Epithelial cell of prostate (primary cell): ENCODE measurements at regions not wholly inside any gene's neighbourhood (a gene's known extent, or its start where the extent isn't known, plus 50 kb on each side); places are given as distances from the start of the nearest gene placed in this dataset.
A peak's percentile ranks its signal among the peaks of the same experiment; 100 is the strongest.
"Not testable (repeated sequence)": the region's sequence is repeated elsewhere in the genome, so short reads cannot be mapped to it uniquely, and the experiment has no call there.

Experiments
- DNase-seq: peaks from one replicate; pipeline ENCODE4 v3.0.0-alpha.2; 2011; ENCODE audit warnings: low read depth, low spot score
- H3K27ac ChIP-seq: fragments of 450-650 bp; 2 replicates; pipeline ENCODE4 v1.5.1; 2017; ENCODE audit warnings: mild to moderate bottlenecking

- H3K27ac ChIP-seq = no peak overlapping the region
- no peak for DNase-seq
Measured at GRCh38 chr4:77220828-77221613, 64.0 kb downstream of the CCNG2 start.

GRCh38 chr4:77225022-77225421 lies 68.0 kb downstream of the CCNG2 start:
- H3K27ac ChIP-seq = no peak overlapping the region
- DNase-seq = no peak

GRCh38 chr4:77226939-77227705 lies 70.1 kb downstream of the CCNG2 start:
- no peak overlapping the region for H3K27ac ChIP-seq
- no peak for DNase-seq

GRCh38 chr4:77229433-77229832 lies 72.4 kb downstream of the CCNG2 start:
- no peak overlapping the region for H3K27ac ChIP-seq
- DNase-seq = peak; percentile 34

GRCh38 chr4:77232653-77233052 lies 75.6 kb downstream of the CCNG2 start:
- DNase-seq = no peak
- H3K27ac ChIP-seq = no peak overlapping the region

GRCh38 chr4:77235289-77235854 lies 78.4 kb downstream of the CCNG2 start:
- no peak overlapping the region for H3K27ac ChIP-seq
- DNase-seq = no peak

GRCh38 chr4:77236806-77237205 lies 79.8 kb downstream of the CCNG2 start:
- DNase-seq = no peak
- no peak overlapping the region for H3K27ac ChIP-seq

GRCh38 chr4:77240469-77241066 lies 83.6 kb downstream of the CCNG2 start:
- DNase-seq = no peak
- H3K27ac ChIP-seq = no peak overlapping the region

GRCh38 chr4:77248805-77249204 lies 91.8 kb downstream of the CCNG2 start:
- no peak for DNase-seq

GRCh38 chr4:77251751-77252150 lies 94.7 kb downstream of the CCNG2 start:
- DNase-seq = no peak
- no peak overlapping the region for H3K27ac ChIP-seq

More at GRCh38 chr4:77248805-77249204, 91.8 kb downstream of the CCNG2 start:
- H3K27ac ChIP-seq = no peak overlapping the region

- DNase-seq = no peak
- no peak overlapping the region for H3K27ac ChIP-seq
Measured at GRCh38 chr4:77263247-77263646, 106.2 kb downstream of the CCNG2 start.

- DNase-seq, H3K27ac ChIP-seq: not testable (repeated sequence)
Measured at GRCh38 chr4:77263976-77264375, 107.0 kb downstream of the CCNG2 start.

GRCh38 chr4:77264826-77265225 lies 107.8 kb downstream of the CCNG2 start:
- no peak for DNase-seq
- no peak overlapping the region for H3K27ac ChIP-seq

- no peak for DNase-seq
- H3K27ac ChIP-seq = no peak overlapping the region
Measured at GRCh38 chr4:77268108-77268507, 111.1 kb downstream of the CCNG2 start.

GRCh38 chr4:77269505-77269904 lies 112.5 kb downstream of the CCNG2 start:
- DNase-seq = peak; percentile 45
- no peak overlapping the region for H3K27ac ChIP-seq

- H3K27ac ChIP-seq = no peak overlapping the region
- DNase-seq = no peak
Measured at GRCh38 chr4:77273412-77273811, 116.4 kb downstream of the CCNG2 start.

GRCh38 chr4:77279114-77279513 lies 122.1 kb downstream of the CCNG2 start:
- H3K27ac ChIP-seq, DNase-seq: not testable (repeated sequence)

GRCh38 chr4:77282305-77282704 lies 125.3 kb downstream of the CCNG2 start:
- DNase-seq = no peak
- H3K27ac ChIP-seq = no peak overlapping the region

GRCh38 chr4:77284036-77284435 lies 127.0 kb downstream of the CCNG2 start:
- H3K27ac ChIP-seq = no peak overlapping the region
- no peak for DNase-seq

- no peak for DNase-seq
- H3K27ac ChIP-seq = no peak overlapping the region
Measured at GRCh38 chr4:77286906-77287305, 129.9 kb downstream of the CCNG2 start.

GRCh38 chr4:77293426-77293825 lies 136.4 kb downstream of the CCNG2 start:
- DNase-seq = no peak

More at GRCh38 chr4:77293426-77293825, 136.4 kb downstream of the CCNG2 start:
- H3K27ac ChIP-seq = no peak overlapping the region
